Neural crest cell (in vitro differentiated cells): ENCODE measurements at regions not wholly inside any gene's neighbourhood (a gene's known extent, or its start where the extent isn't known, plus 50 kb on each side); places are given as distances from the start of the nearest gene placed in this dataset.

Source experiments
- DNase-seq: peaks from one replicate; pipeline ENCODE4 v3.0.0; 2021; ENCODE audit warnings: low read depth, mixed read lengths, low spot score
- H3K27ac Mint-ChIP-seq: one replicate; pipeline ENCODE4 v1.8.0; 2021; ENCODE audit warnings: mild to moderate bottlenecking, mixed read lengths; ENCODE audit not compliant: unreplicated experiment
- H3K27me3 Mint-ChIP-seq: 2 replicates; pipeline ENCODE4 v1.8.0; 2021; ENCODE audit warnings: low read depth, mild to moderate bottlenecking, mixed read lengths
- H3K36me3 Mint-ChIP-seq: 2 replicates; pipeline ENCODE4 v1.8.0; 2021; ENCODE audit warnings: low read depth, mild to moderate bottlenecking, mixed read lengths
- H3K4me1 Mint-ChIP-seq: 2 replicates; pipeline ENCODE4 v1.8.0; 2021; ENCODE audit warnings: mixed read lengths
- H3K4me3 Mint-ChIP-seq: one replicate; pipeline ENCODE4 v1.8.0; 2021; ENCODE audit warnings: mild to moderate bottlenecking, mixed read lengths
- H3K9me3 Mint-ChIP-seq: 2 replicates; pipeline ENCODE4 v1.8.0; 2021; ENCODE audit warnings: mixed read lengths
- CTCF ChIP-seq: fragments of 200-600 bp; sonication (generic); conservative IDR thresholded peaks from 2 replicates; pipeline ENCODE4 v1.5.0; 2021; ENCODE audit warnings: antibody characterized with exemption, mild to moderate bottlenecking

GRCh38 chr2:34486965-34487364 is 887.9 kb upstream of the FAM98A start:
- no peak for DNase-seq
- no peaks in the 10 kb centered on the region for H3K27me3 Mint-ChIP-seq
- H3K9me3 Mint-ChIP-seq: no peaks in the 10 kb centered on the region
- no peak for TF ChIP-seq CTCF
- no peaks in the 10 kb centered on the region for H3K4me1 Mint-ChIP-seq
- no peak overlapping the region for H3K4me3 Mint-ChIP-seq
- no peaks in the 10 kb centered on the region for H3K36me3 Mint-ChIP-seq
- no peak overlapping the region for H3K27ac Mint-ChIP-seq

GRCh38 chr2:34481542-34481941 is 882.4 kb upstream of the FAM98A start:
- Mint-ChIP-seq H3K4me1 (no peaks in the 10 kb centered on the region), H3K4me3 (no peak overlapping the region), H3K27ac (no peak overlapping the region), H3K9me3 (no peaks in the 10 kb centered on the region), H3K36me3 (no peaks in the 10 kb centered on the region), H3K27me3 (no peaks in the 10 kb centered on the region)
- no peak for TF ChIP-seq CTCF
- DNase-seq: no peak

- H3K4me3 Mint-ChIP-seq: no peak overlapping the region
- H3K27ac Mint-ChIP-seq: no peak overlapping the region
- no peaks in the 10 kb centered on the region for H3K9me3 Mint-ChIP-seq
- TF ChIP-seq CTCF: no peak
- H3K27me3 Mint-ChIP-seq: no peaks in the 10 kb centered on the region
- H3K36me3 Mint-ChIP-seq: no peaks in the 10 kb centered on the region
- no peak for DNase-seq
- H3K4me1 Mint-ChIP-seq: no peaks in the 10 kb centered on the region
These were observed 881.3 kb upstream of the FAM98A start for GRCh38 chr2:34480366-34480765.

- Mint-ChIP-seq H3K36me3 (no peaks in the 10 kb centered on the region), H3K27me3 (no peaks in the 10 kb centered on the region), H3K27ac (no peak overlapping the region), H3K4me3 (no peak overlapping the region), H3K4me1 (no peaks in the 10 kb centered on the region), H3K9me3 (no peaks in the 10 kb centered on the region)
- no peak for DNase-seq
- no peak for TF ChIP-seq CTCF
These were observed 876.1 kb upstream of the FAM98A start for GRCh38 chr2:34475156-34475555.

GRCh38 chr2:34474646-34475045 is 875.5 kb upstream of the FAM98A start:
- TF ChIP-seq CTCF: no peak
- Mint-ChIP-seq H3K9me3 (no peaks in the 10 kb centered on the region), H3K36me3 (no peaks in the 10 kb centered on the region)

GRCh38 chr2:34447097-34447496 is 848.0 kb upstream of the FAM98A start:
- H3K36me3 Mint-ChIP-seq: no peaks in the 10 kb centered on the region
- peaks cover 7% of the 10 kb centered on the region for H3K9me3 Mint-ChIP-seq
- no peaks in the 10 kb centered on the region for H3K27me3 Mint-ChIP-seq
- no peak for TF ChIP-seq CTCF
- no peak for DNase-seq
- H3K4me3 Mint-ChIP-seq: no peak overlapping the region
- no peaks in the 10 kb centered on the region for H3K4me1 Mint-ChIP-seq
- no peak overlapping the region for H3K27ac Mint-ChIP-seq

More at GRCh38 chr2:34474646-34475045, 875.5 kb upstream of the FAM98A start:
- Mint-ChIP-seq H3K4me3 (no peak overlapping the region), H3K27ac (no peak overlapping the region), H3K4me1 (no peaks in the 10 kb centered on the region), H3K27me3 (no peaks in the 10 kb centered on the region)
- no peak for DNase-seq
